Vagina (tissue), 2 donors: ENCODE measurements at regions not wholly inside any gene's neighbourhood (a gene's known extent, or its start where the extent isn't known, plus 50 kb on each side); places are given as distances from the start of the nearest gene placed in this dataset.
"Not testable (repeated sequence)": the region's sequence is repeated elsewhere in the genome, so short reads cannot be mapped to it uniquely, and the experiment has no call there.

Experiments
- DNase-seq, 2 donors: peaks; one replicate each; pipeline ENCODE4 v3.0.0-alpha.2; 2017; ENCODE audit errors: extremely low spot score in 2 of 2
- H3K27ac ChIP-seq: fragments of 200-600 bp; sonication (generic); one replicate; pipeline ENCODE4 v1.5.1; 2019
- H3K27me3 ChIP-seq: fragments of 200-600 bp; sonication (generic); one replicate; pipeline ENCODE4 v1.5.1; 2019
- H3K36me3 ChIP-seq, 2 donors: fragments of 200-600 bp; sonication (generic); one replicate each; pipeline ENCODE4 v1.5.1; 2017 to 2019
- H3K4me1 ChIP-seq: fragments of 200-600 bp; sonication (generic); one replicate; pipeline ENCODE4 v1.5.1; 2019
- H3K4me3 ChIP-seq, 2 donors: fragments of 200-600 bp; sonication (generic); 1 replicate in 1 of 2; 2 replicates in 1 of 2; pipeline ENCODE4 v1.5.1; 2016 to 2019
- H3K9me3 ChIP-seq: fragments of 200-600 bp; sonication (generic); one replicate; pipeline ENCODE4 v1.5.1; 2019
- POLR2A ChIP-seq, 2 donors: fragments of 450-650 bp; IDR thresholded peaks; one replicate each; pipeline ENCODE4 v1.6.1; 2017; ENCODE audit warnings: antibody characterized with exemption in 2 of 2, mild to moderate bottlenecking in 2 of 2, moderate library complexity in 2 of 2
- POLR2AphosphoS5 ChIP-seq, 2 donors: sonication (generic); formaldehyde crosslinking; IDR thresholded peaks; one replicate each; pipeline ENCODE4 v1.9.0; 2017; ENCODE audit warnings: antibody characterized with exemption in 2 of 2, mild to moderate bottlenecking in 2 of 2, low read depth in 1 of 2; ENCODE audit not compliant: insufficient read depth in 1 of 2
- intact Hi-C: fragments of 100-400 bp; cut with DNase I; formaldehyde crosslinking; loops from one replicate; pipeline ENCODE4 v1.15.1; 2023
- TF ChIP-seq, protein P1 (sequence below), 3 experiments: fragments of 450-650 bp in 2 of 3; fragments of 200-600 bp in 1 of 3; sonication (generic) in 1 of 3; IDR thresholded peaks; one replicate each; pipeline ENCODE4 v1.5.1; 2017 to 2019; ENCODE audit warnings: antibody characterized with exemption in 3 of 3, mild to moderate bottlenecking in 2 of 3, moderate library complexity in 2 of 3

GRCh38 chr1:242890192-242890741, 364.8 kb downstream of the CEP170 start:
- Histone ChIP-seq H3K36me3 (no peaks in the 10 kb centered on the region), H3K27me3 (no peaks in the 10 kb centered on the region), H3K4me3 (no peak overlapping the region), H3K27ac (no peak overlapping the region), H3K4me1 (no peaks in the 10 kb centered on the region), H3K9me3 (no peaks in the 10 kb centered on the region)
- DNase-seq = no peak
- intact Hi-C loops = no loop called here
- no peak for TF ChIP-seq POLR2A (IDR thresholded peaks at IDR 0.05)
- TF ChIP-seq, protein P1, sequence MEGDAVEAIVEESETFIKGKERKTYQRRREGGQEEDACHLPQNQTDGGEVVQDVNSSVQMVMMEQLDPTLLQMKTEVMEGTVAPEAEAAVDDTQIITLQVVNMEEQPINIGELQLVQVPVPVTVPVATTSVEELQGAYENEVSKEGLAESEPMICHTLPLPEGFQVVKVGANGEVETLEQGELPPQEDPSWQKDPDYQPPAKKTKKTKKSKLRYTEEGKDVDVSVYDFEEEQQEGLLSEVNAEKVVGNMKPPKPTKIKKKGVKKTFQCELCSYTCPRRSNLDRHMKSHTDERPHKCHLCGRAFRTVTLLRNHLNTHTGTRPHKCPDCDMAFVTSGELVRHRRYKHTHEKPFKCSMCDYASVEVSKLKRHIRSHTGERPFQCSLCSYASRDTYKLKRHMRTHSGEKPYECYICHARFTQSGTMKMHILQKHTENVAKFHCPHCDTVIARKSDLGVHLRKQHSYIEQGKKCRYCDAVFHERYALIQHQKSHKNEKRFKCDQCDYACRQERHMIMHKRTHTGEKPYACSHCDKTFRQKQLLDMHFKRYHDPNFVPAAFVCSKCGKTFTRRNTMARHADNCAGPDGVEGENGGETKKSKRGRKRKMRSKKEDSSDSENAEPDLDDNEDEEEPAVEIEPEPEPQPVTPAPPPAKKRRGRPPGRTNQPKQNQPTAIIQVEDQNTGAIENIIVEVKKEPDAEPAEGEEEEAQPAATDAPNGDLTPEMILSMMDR (IDR thresholded peaks at IDR 0.05) = no peak
- TF ChIP-seq POLR2AphosphoS5 (IDR thresholded peaks at IDR 0.05; ENCODE audit: insufficient read depth in 1 of 2, low read depth in 1 of 2) = no peak

DNA sequence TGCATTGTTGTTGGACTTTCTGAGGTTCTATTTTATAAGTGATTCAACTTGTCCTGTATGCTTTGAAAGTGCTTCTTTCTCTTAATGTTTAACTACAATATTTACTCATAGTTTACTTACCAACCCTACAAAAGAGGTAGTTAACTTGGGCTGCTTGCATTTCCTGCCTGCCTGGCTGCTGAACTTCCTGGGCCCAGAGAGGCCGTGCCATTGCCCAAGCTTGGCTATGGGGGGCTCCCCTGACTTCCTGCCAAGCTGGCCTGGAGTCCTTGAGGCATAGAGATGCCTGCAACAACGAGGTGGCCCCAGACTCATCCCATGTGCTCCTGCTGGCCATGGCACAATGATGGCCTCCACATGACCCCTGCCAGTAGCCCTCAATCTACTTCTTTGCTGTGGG, 361.6 kb upstream of the PLD5 start:
- no peak for DNase-seq
- TF ChIP-seq, protein P1 (IDR thresholded peaks at IDR 0.05) = no peak
- TF ChIP-seq POLR2A (IDR thresholded peaks at IDR 0.05) = no peak
- H3K27ac ChIP-seq = no peak overlapping the region
- no peaks in the 10 kb centered on the region for H3K9me3 ChIP-seq
- intact Hi-C loops = no loop called here
- no peaks in the 10 kb centered on the region for H3K4me1 ChIP-seq
- no peak overlapping the region for H3K4me3 ChIP-seq
- no peaks in the 10 kb centered on the region for H3K36me3 ChIP-seq
- no peaks in the 10 kb centered on the region for H3K27me3 ChIP-seq

GRCh38 chr1:242880022-242880421, 355.5 kb upstream of the PLD5 start:
- H3K36me3 ChIP-seq, H3K27ac ChIP-seq, H3K4me3 ChIP-seq, DNase-seq, intact Hi-C loops, H3K4me1 ChIP-seq, H3K9me3 ChIP-seq, H3K27me3 ChIP-seq: not testable (repeated sequence)

GRCh38 chr1:242877743-242878142, 353.2 kb upstream of the PLD5 start:
- TF ChIP-seq POLR2A (IDR thresholded peaks at IDR 0.05) = no peak
- TF ChIP-seq, protein P1 (IDR thresholded peaks at IDR 0.05) = no peak
- TF ChIP-seq POLR2AphosphoS5 (IDR thresholded peaks at IDR 0.05; ENCODE audit: insufficient read depth in 1 of 2, low read depth in 1 of 2) = no peak
- H3K27me3 ChIP-seq = no peaks in the 10 kb centered on the region
- no peaks in the 10 kb centered on the region for H3K9me3 ChIP-seq
- no peaks in the 10 kb centered on the region for H3K4me1 ChIP-seq
- H3K4me3 ChIP-seq = no peak overlapping the region
- H3K27ac ChIP-seq = no peak overlapping the region
- no peaks in the 10 kb centered on the region for H3K36me3 ChIP-seq
- intact Hi-C loops = no loop called here
- no peak for DNase-seq

DNA sequence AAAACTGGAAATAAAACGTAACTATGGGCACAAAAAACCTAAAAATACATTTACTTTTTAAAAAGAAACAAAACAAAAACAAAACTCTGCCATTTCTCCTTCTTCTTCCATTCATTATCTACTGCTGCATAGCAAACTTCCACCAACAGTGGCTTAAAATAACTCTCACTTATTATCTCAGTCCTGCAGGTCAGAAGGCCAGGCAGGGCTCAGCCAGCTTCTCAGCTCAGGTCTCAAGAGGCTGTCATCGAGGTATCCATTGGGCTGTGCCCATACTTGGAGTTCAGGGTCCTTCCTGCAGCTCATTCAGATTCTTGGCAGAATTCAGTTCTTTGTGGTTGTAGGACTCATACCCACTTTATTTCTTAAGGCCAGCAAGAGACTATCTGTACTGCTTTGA, 352.7 kb upstream of the PLD5 start:
- H3K4me3 ChIP-seq = no peak overlapping the region
- no peaks in the 10 kb centered on the region for H3K36me3 ChIP-seq
- TF ChIP-seq, protein P1 (IDR thresholded peaks at IDR 0.05) = no peak
- no peak for TF ChIP-seq POLR2A (IDR thresholded peaks at IDR 0.05)
- no peak for TF ChIP-seq POLR2AphosphoS5 (IDR thresholded peaks at IDR 0.05; ENCODE audit: insufficient read depth in 1 of 2, low read depth in 1 of 2)
- intact Hi-C loops = no loop called here
- DNase-seq = no peak
- H3K27me3 ChIP-seq = no peaks in the 10 kb centered on the region
- no peaks in the 10 kb centered on the region for H3K4me1 ChIP-seq
- H3K27ac ChIP-seq = no peak overlapping the region
- H3K9me3 ChIP-seq = no peaks in the 10 kb centered on the region

GRCh38 chr1:242876030-242876429, 351.5 kb upstream of the PLD5 start:
- TF ChIP-seq POLR2AphosphoS5 (IDR thresholded peaks at IDR 0.05; ENCODE audit: insufficient read depth in 1 of 2, low read depth in 1 of 2) (no peak), POLR2A (IDR thresholded peaks at IDR 0.05) (no peak)
- TF ChIP-seq, protein P1 (IDR thresholded peaks at IDR 0.05) = no peak
- intact Hi-C loops = no loop called here
- no peaks in the 10 kb centered on the region for H3K4me1 ChIP-seq

More at GRCh38 chr1:242876030-242876429, 351.5 kb upstream of the PLD5 start:
- Histone ChIP-seq H3K4me3 (no peak overlapping the region), H3K36me3 (no peaks in the 10 kb centered on the region), H3K27ac (no peak overlapping the region), H3K9me3 (no peaks in the 10 kb centered on the region), H3K27me3 (no peaks in the 10 kb centered on the region)
- no peak for DNase-seq
